ENCODE measurements at regions not wholly inside any gene's neighbourhood (a gene's known extent, or its start where the extent isn't known, plus 50 kb on each side); places are given as distances from the start of the nearest gene placed in this dataset.

- dilution Hi-C loops (cut with HindIII; ENCODE audit: low sequenced_read_pairs, unreplicated experiment) (no loop called here), in situ Hi-C loops (cut with MboI; ENCODE audit: low sequenced_read_pairs) (no loop called here), intact Hi-C loops (cut with micrococcal nuclease) (no loop called here)
- H2BK5ac ChIP-seq (ENCODE audit: low read depth, low read length, poor library complexity, severe bottlenecking): no peak overlapping the region
- H2AK9ac ChIP-seq (replicated peaks; ENCODE audit: low read depth, low read length, poor library complexity): no peak overlapping the region
- H3K27ac ChIP-seq (ENCODE audit: insufficient read depth, low read length): no peak overlapping the region
- no peaks in the 10 kb centered on the region for H3K4me1 ChIP-seq (ENCODE audit: control insufficient read depth, insufficient read depth, low read length)
- H3K36me3 ChIP-seq (ENCODE audit: control insufficient read depth, insufficient read depth, low read length): no peaks in the 10 kb centered on the region
- no peak overlapping the region for H3K14ac ChIP-seq (replicated peaks; ENCODE audit: low read depth, low read length)
- H4K8ac ChIP-seq (ENCODE audit: low read depth in 2 of 2, low read length in 2 of 2): no peak overlapping the region
- ATAC-seq (ENCODE audit: low read depth) (peak; percentile 14; the same call in 1 of the 2 replicates), DNase-seq (peak; percentile 18)
- H2BK15ac ChIP-seq (ENCODE audit: low read depth, low read length): no peak overlapping the region
- no peak overlapping the region for H2BK120ac ChIP-seq (ENCODE audit: low read depth, low read length)
- no CpG with 5 or more reads among the region's 4 CpGs for WGBS, 2 experiments (ENCODE audit: extremely low coverage in 2 of 2, insufficient read length in 1 of 2)
- H3K9ac ChIP-seq (ENCODE audit: low read depth, low read length): no peak overlapping the region
- no peak overlapping the region for H2AK5ac ChIP-seq (ENCODE audit: low read depth, low read length)
- ChIA-PET CTCF (no interaction called here), POLR2A (ENCODE audit: unreplicated experiment) (no interaction called here)
- TF ChIP-seq POLR2A (IDR thresholded peaks at IDR 0.05; ENCODE audit: low read depth, low read length) (no peak), USF2 (IDR thresholded peaks at IDR 0.05; ENCODE audit: low read depth, low read length) (no peak), MAFK (IDR thresholded peaks at IDR 0.05; ENCODE audit: low read depth, low read length) (0 out of 2 replicates have a peak, but pooled peaks have one; percentile 50), MAZ (IDR thresholded peaks at IDR 0.05; ENCODE audit: borderline replicate concordance, low read depth, low read length) (no peak), RAD21 (IDR thresholded peaks at IDR 0.05; ENCODE audit: low read length) (no peak)
- H2AFZ ChIP-seq (replicated peaks; ENCODE audit: low read length, poor library complexity): no peak overlapping the region
- no peak overlapping the region for H3K4me3 ChIP-seq (ENCODE audit: insufficient read depth, low read depth, low read length)
- no peaks in the 10 kb centered on the region for H3K9me1 ChIP-seq (ENCODE audit: insufficient read depth, low read length)
- H2BK20ac ChIP-seq (ENCODE audit: low read depth, low read length): no peak overlapping the region
- no peak overlapping the region for H3K56ac ChIP-seq (ENCODE audit: extremely low read depth, insufficient read depth, low read length)
- H3K18ac ChIP-seq (ENCODE audit: low read depth, low read length): no peak overlapping the region
- no peak overlapping the region for H3K4ac ChIP-seq (ENCODE audit: low read depth, low read length)
- no peaks in the 10 kb centered on the region for H3K9me3 ChIP-seq (ENCODE audit: control insufficient read depth, insufficient read depth, low read length)
- H4K91ac ChIP-seq (ENCODE audit: insufficient read depth, low read depth, low read length): no peak overlapping the region
- no peaks in the 10 kb centered on the region for H3K27me3 ChIP-seq (ENCODE audit: control insufficient read depth, insufficient read depth, low read length)
- H4K20me1 ChIP-seq (ENCODE audit: insufficient read depth, low read length): no peaks in the 10 kb centered on the region
- no TSS peak for BruUV-seq (replicated peaks)
- H3K4me2 ChIP-seq (ENCODE audit: low read depth, low read length): no peak overlapping the region
- no peaks in the 10 kb centered on the region for H3K79me1 ChIP-seq (ENCODE audit: low read depth in 1 of 2, low read length in 2 of 2)
- no peak overlapping the region for H3K23ac ChIP-seq (ENCODE audit: low read depth, low read length)
- no peak overlapping the region for H4K5ac ChIP-seq (ENCODE audit: low read depth, low read length)
Observed at GRCh38 chr13:62294244-62294643, 878.6 kb upstream of the PCDH20 start.
